ENCODE measurements at regions not wholly inside any gene's neighbourhood (a gene's known extent, or its start where the extent isn't known, plus 50 kb on each side); places are given as distances from the start of the nearest gene placed in this dataset.

- Histone ChIP-seq H3K9me3 (ENCODE audit: control insufficient read depth, insufficient read depth, low read length) (peaks cover 11% of the 10 kb centered on the region), H3K4me3 (ENCODE audit: low read depth, low read length) (no peak overlapping the region), H3K27me3 (ENCODE audit: control insufficient read depth, insufficient read depth, low read length) (no peaks in the 10 kb centered on the region), H3K27ac (ENCODE audit: low read depth, low read length) (no peak overlapping the region)
- no peak for TF ChIP-seq CTCF (IDR thresholded peaks at IDR 0.05; ENCODE audit: low read depth, low read length)
- DNase-seq (ENCODE audit: low read depth, low spot score): no peak
- CTCF ChIA-PET: no interaction called here
- POLR2A ChIA-PET: no interaction called here
These were observed 432.3 kb downstream of the LRRIQ3 start for GRCh38 chr1:73765551-73766233.

- no peak for TF ChIP-seq CTCF (IDR thresholded peaks at IDR 0.05; ENCODE audit: low read depth, low read length)
- ChIA-PET POLR2A (no interaction called here), CTCF (no interaction called here)
These were observed 436.4 kb downstream of the LRRIQ3 start for GRCh38 chr1:73761559-73761958.

GRCh38 chr1:73759011-73759410, 439.0 kb downstream of the LRRIQ3 start:
- DNase-seq (ENCODE audit: low read depth, low spot score): no peak
- no peak overlapping the region for H3K4me3 ChIP-seq (ENCODE audit: low read depth, low read length)
- H3K27me3 ChIP-seq (ENCODE audit: control insufficient read depth, insufficient read depth, low read length): no peaks in the 10 kb centered on the region
- ChIA-PET CTCF (no interaction called here), POLR2A (no interaction called here)
- H3K27ac ChIP-seq (ENCODE audit: low read depth, low read length): no peak overlapping the region
- no peak for TF ChIP-seq CTCF (IDR thresholded peaks at IDR 0.05; ENCODE audit: low read depth, low read length)
- H3K9me3 ChIP-seq (ENCODE audit: control insufficient read depth, insufficient read depth, low read length): no peaks in the 10 kb centered on the region

More at GRCh38 chr1:73761559-73761958, 436.4 kb downstream of the LRRIQ3 start:
- Histone ChIP-seq H3K27ac (ENCODE audit: low read depth, low read length) (no peak overlapping the region), H3K27me3 (ENCODE audit: control insufficient read depth, insufficient read depth, low read length) (no peaks in the 10 kb centered on the region), H3K4me3 (ENCODE audit: low read depth, low read length) (no peak overlapping the region), H3K9me3 (ENCODE audit: control insufficient read depth, insufficient read depth, low read length) (no peaks in the 10 kb centered on the region)
- no peak for DNase-seq (ENCODE audit: low read depth, low spot score)

- DNase-seq (ENCODE audit: low read depth, low spot score): no peak
- H3K4me3 ChIP-seq (ENCODE audit: low read depth, low read length): no peak overlapping the region
- ChIA-PET POLR2A (no interaction called here), CTCF (interaction anchor here (0.6 kb wide), 1 partner anchor 713 kb away, joined by 4 read pairs; no protein-coding TSS in a partner anchor)
- no peaks in the 10 kb centered on the region for H3K27me3 ChIP-seq (ENCODE audit: control insufficient read depth, insufficient read depth, low read length)
- no peaks in the 10 kb centered on the region for H3K9me3 ChIP-seq (ENCODE audit: control insufficient read depth, insufficient read depth, low read length)
- no peak overlapping the region for H3K27ac ChIP-seq (ENCODE audit: low read depth, low read length)
- TF ChIP-seq CTCF (IDR thresholded peaks at IDR 0.05; ENCODE audit: low read depth, low read length): no peak
These were observed 441.2 kb downstream of the LRRIQ3 start for GRCh38 chr1:73756817-73757216.

GRCh38 chr1:73755649-73756048, 442.3 kb downstream of the LRRIQ3 start:
- Histone ChIP-seq H3K27me3 (ENCODE audit: control insufficient read depth, insufficient read depth, low read length) (no peaks in the 10 kb centered on the region), H3K9me3 (ENCODE audit: control insufficient read depth, insufficient read depth, low read length) (no peaks in the 10 kb centered on the region), H3K4me3 (ENCODE audit: low read depth, low read length) (no peak overlapping the region), H3K27ac (ENCODE audit: low read depth, low read length) (no peak overlapping the region)
- no peak for TF ChIP-seq CTCF (IDR thresholded peaks at IDR 0.05; ENCODE audit: low read depth, low read length)
- ChIA-PET CTCF (no interaction called here), POLR2A (no interaction called here)
- no peak for DNase-seq (ENCODE audit: low read depth, low spot score)
